ENCODE measurements at regions not wholly inside any gene's neighbourhood (a gene's known extent, or its start where the extent isn't known, plus 50 kb on each side); places are given as distances from the start of the nearest gene placed in this dataset.

- peaks cover 16% of the 10 kb centered on the region for H3K27me3 Mint-ChIP-seq
- H3K27ac Mint-ChIP-seq = no peak overlapping the region
- peaks cover 8 to 19% (median 18%) of the 10 kb centered on the region in 3 donors for H3K9me3 Mint-ChIP-seq
- H3K4me1 Mint-ChIP-seq = no peaks in the 10 kb centered on the region
- peaks cover 6% of the 10 kb centered on the region for H3K36me3 Mint-ChIP-seq
- H3K4me3 Mint-ChIP-seq = peak overlapping the region in 1 of 4 donors; percentile 23
Observed at GRCh38 chr9:99555792-99556191, 265.9 kb upstream of the NR4A3 start.

- no peak overlapping the region for H3K4me3 Mint-ChIP-seq
- H3K27me3 Mint-ChIP-seq = peaks cover 14% of the 10 kb centered on the region
- H3K9me3 Mint-ChIP-seq = peaks cover 6 to 19% (median 13%) of the 10 kb centered on the region in 3 donors
- no peaks in the 10 kb centered on the region for H3K4me1 Mint-ChIP-seq
- H3K27ac Mint-ChIP-seq = no peak overlapping the region
- peaks cover 4% of the 10 kb centered on the region for H3K36me3 Mint-ChIP-seq
Observed at GRCh38 chr9:99556998-99557397, 264.7 kb upstream of the NR4A3 start.

- Mint-ChIP-seq H3K36me3 (peaks cover 4% of the 10 kb centered on the region), H3K27me3 (peaks cover 8% of the 10 kb centered on the region), H3K4me3 (no peak overlapping the region), H3K9me3 (peaks cover 4 to 15% (median 11%) of the 10 kb centered on the region in 3 donors), H3K27ac (no peak overlapping the region), H3K4me1 (no peaks in the 10 kb centered on the region)
Observed at GRCh38 chr9:99557816-99558215, 263.9 kb upstream of the NR4A3 start.

GRCh38 chr9:99559776-99560175, 261.9 kb upstream of the NR4A3 start:
- Mint-ChIP-seq H3K36me3 (peaks cover 3% of the 10 kb centered on the region), H3K4me1 (no peaks in the 10 kb centered on the region), H3K4me3 (no peak overlapping the region), H3K27ac (no peak overlapping the region), H3K9me3 (peaks cover 2 to 13% (median 11%) of the 10 kb centered on the region in 3 donors), H3K27me3 (peaks cover 6% of the 10 kb centered on the region)

GRCh38 chr9:99560561-99560960, 261.1 kb upstream of the NR4A3 start:
- H3K27ac Mint-ChIP-seq = no peak overlapping the region
- H3K4me1 Mint-ChIP-seq = no peaks in the 10 kb centered on the region
- H3K27me3 Mint-ChIP-seq = peaks cover 6% of the 10 kb centered on the region
- peaks cover 3% of the 10 kb centered on the region for H3K36me3 Mint-ChIP-seq
- H3K9me3 Mint-ChIP-seq = peaks cover 2 to 13% (median 11%) of the 10 kb centered on the region in 3 donors
- H3K4me3 Mint-ChIP-seq = no peak overlapping the region

GRCh38 chr9:99561509-99561917, 260.2 kb upstream of the NR4A3 start:
- H3K9me3 Mint-ChIP-seq = peaks cover 2 to 11% (median 10%) of the 10 kb centered on the region in 3 donors
- H3K27me3 Mint-ChIP-seq = peaks cover 6% of the 10 kb centered on the region
- no peak overlapping the region for H3K4me3 Mint-ChIP-seq
- H3K4me1 Mint-ChIP-seq = no peaks in the 10 kb centered on the region
- no peak overlapping the region for H3K27ac Mint-ChIP-seq
- peaks cover 3% of the 10 kb centered on the region for H3K36me3 Mint-ChIP-seq

- peaks cover 3% of the 10 kb centered on the region for H3K36me3 Mint-ChIP-seq
- no peaks in the 10 kb centered on the region for H3K4me1 Mint-ChIP-seq
- H3K9me3 Mint-ChIP-seq = peaks cover 2 to 11% (median 10%) of the 10 kb centered on the region in 3 donors
Observed at GRCh38 chr9:99561961-99562565, 259.6 kb upstream of the NR4A3 start.

GRCh38 chr9:99563364-99563763, 258.3 kb upstream of the NR4A3 start:
- Mint-ChIP-seq H3K4me3 (no peak overlapping the region), H3K9me3 (peaks cover 0 to under 1% (median 0%) of the 10 kb centered on the region in 3 donors), H3K27ac (no peak overlapping the region), H3K4me1 (no peaks in the 10 kb centered on the region), H3K27me3 (no peaks in the 10 kb centered on the region), H3K36me3 (peaks cover 3% of the 10 kb centered on the region)

More at GRCh38 chr9:99561961-99562565, 259.6 kb upstream of the NR4A3 start:
- peaks cover 6% of the 10 kb centered on the region for H3K27me3 Mint-ChIP-seq
- H3K27ac Mint-ChIP-seq = no peak overlapping the region
- H3K4me3 Mint-ChIP-seq = no peak overlapping the region

- Mint-ChIP-seq H3K27ac (no peak overlapping the region), H3K4me3 (no peak overlapping the region), H3K27me3 (no peaks in the 10 kb centered on the region), H3K36me3 (peaks cover 3% of the 10 kb centered on the region), H3K9me3 (no peaks in the 10 kb centered on the region), H3K4me1 (no peaks in the 10 kb centered on the region)
Observed at GRCh38 chr9:99565203-99565602, 256.5 kb upstream of the NR4A3 start.

GRCh38 chr9:99567436-99567835, 254.2 kb upstream of the NR4A3 start:
- H3K27me3 Mint-ChIP-seq = no peaks in the 10 kb centered on the region
- no peaks in the 10 kb centered on the region for H3K4me1 Mint-ChIP-seq
- H3K27ac Mint-ChIP-seq = no peak overlapping the region
- H3K4me3 Mint-ChIP-seq = no peak overlapping the region
- H3K36me3 Mint-ChIP-seq = peaks cover 3% of the 10 kb centered on the region
- no peaks in the 10 kb centered on the region for H3K9me3 Mint-ChIP-seq

GRCh38 chr9:99569840-99570239, 251.8 kb upstream of the NR4A3 start:
- H3K9me3 Mint-ChIP-seq = no peaks in the 10 kb centered on the region
- H3K36me3 Mint-ChIP-seq = no peaks in the 10 kb centered on the region
- no peaks in the 10 kb centered on the region for H3K4me1 Mint-ChIP-seq
- no peaks in the 10 kb centered on the region for H3K27me3 Mint-ChIP-seq
- H3K27ac Mint-ChIP-seq = no peak overlapping the region
- no peak overlapping the region for H3K4me3 Mint-ChIP-seq

- Mint-ChIP-seq H3K36me3 (no peaks in the 10 kb centered on the region), H3K27ac (peak overlapping the region in 1 of 3 donors; percentile 58), H3K4me3 (no peak overlapping the region), H3K27me3 (no peaks in the 10 kb centered on the region), H3K4me1 (no peaks in the 10 kb centered on the region), H3K9me3 (no peaks in the 10 kb centered on the region)
Observed at GRCh38 chr9:99572567-99572966, 249.1 kb upstream of the NR4A3 start.

- Mint-ChIP-seq H3K4me3 (no peak overlapping the region), H3K36me3 (no peaks in the 10 kb centered on the region), H3K9me3 (no peaks in the 10 kb centered on the region), H3K27ac (no peak overlapping the region), H3K4me1 (no peaks in the 10 kb centered on the region), H3K27me3 (no peaks in the 10 kb centered on the region)
Observed at GRCh38 chr9:99573085-99573484, 248.6 kb upstream of the NR4A3 start.

GRCh38 chr9:99573886-99574285, 247.8 kb upstream of the NR4A3 start:
- no peaks in the 10 kb centered on the region for H3K4me1 Mint-ChIP-seq
- no peaks in the 10 kb centered on the region for H3K36me3 Mint-ChIP-seq
- no peaks in the 10 kb centered on the region for H3K27me3 Mint-ChIP-seq
- no peak overlapping the region for H3K4me3 Mint-ChIP-seq
- H3K27ac Mint-ChIP-seq = no peak overlapping the region
- H3K9me3 Mint-ChIP-seq = no peaks in the 10 kb centered on the region

GRCh38 chr9:99576002-99576401, 245.7 kb upstream of the NR4A3 start:
- Mint-ChIP-seq H3K4me3 (no peak overlapping the region), H3K4me1 (no peaks in the 10 kb centered on the region), H3K36me3 (no peaks in the 10 kb centered on the region), H3K27ac (no peak overlapping the region), H3K27me3 (no peaks in the 10 kb centered on the region), H3K9me3 (no peaks in the 10 kb centered on the region)

- Mint-ChIP-seq H3K9me3 (no peaks in the 10 kb centered on the region), H3K36me3 (no peaks in the 10 kb centered on the region), H3K4me3 (no peak overlapping the region), H3K4me1 (no peaks in the 10 kb centered on the region), H3K27me3 (no peaks in the 10 kb centered on the region), H3K27ac (no peak overlapping the region)
Observed at GRCh38 chr9:99576876-99577275, 244.8 kb upstream of the NR4A3 start.

Measured in IgD-negative memory B cell (primary cell).